Astrocyte (in vitro differentiated cells and primary cell): ENCODE measurements at regions not wholly inside any gene's neighbourhood (a gene's known extent, or its start where the extent isn't known, plus 50 kb on each side); places are given as distances from the start of the nearest gene placed in this dataset.

Source experiments
- CTCF ChIP-seq: IDR thresholded peaks from 2 replicates; pipeline ENCODE4 v1.5.1; 2011; ENCODE audit warnings: low read depth, mild to moderate bottlenecking, inconsistent platforms, low read length, moderate library complexity; ENCODE audit not compliant: insufficient read depth
- EZH2 ChIP-seq: IDR thresholded peaks from 2 replicates; pipeline ENCODE4 v1.6.1; 2012; ENCODE audit warnings: mild to moderate bottlenecking, low read length, inconsistent platforms; ENCODE audit not compliant: insufficient read depth

DNA sequence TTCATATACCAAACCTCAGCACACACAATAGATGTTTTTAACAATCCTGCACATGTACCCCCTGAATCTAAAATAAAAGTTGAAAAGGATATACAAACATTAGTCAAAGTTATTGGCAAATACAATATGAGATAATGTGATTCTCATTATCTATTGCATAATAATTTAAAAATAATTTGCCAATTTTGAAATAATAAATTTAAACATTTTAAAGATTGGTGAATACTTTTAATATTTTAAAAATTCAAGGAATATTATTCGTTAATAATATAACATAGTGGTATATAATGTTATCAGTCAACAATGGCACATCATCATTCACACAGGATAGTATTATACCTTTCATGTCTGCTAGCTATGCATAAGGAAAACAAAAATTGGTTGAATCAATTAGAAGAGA lies 207.0 kb upstream of the SP8 start:
- no peak for TF ChIP-seq CTCF
- no peak for TF ChIP-seq EZH2
